GM18508 (cell line): ENCODE measurements at regions not wholly inside any gene's neighbourhood (a gene's known extent, or its start where the extent isn't known, plus 50 kb on each side); places are given as distances from the start of the nearest gene placed in this dataset.
"Not testable (repeated sequence)": the region's sequence is repeated elsewhere in the genome, so short reads cannot be mapped to it uniquely, and the experiment has no call there.

Source experiments
- ATAC-seq: cut with Tn5 transposase; IDR thresholded peaks from one replicate; pipeline ENCODE4 v1.9.1; 2021; ENCODE audit warnings: moderate number of reproducible peaks; ENCODE audit not compliant: insufficient read depth, unreplicated experiment

- no peak for ATAC-seq
Measured at GRCh38 chr5:75951716-75952115, 131.5 kb upstream of the SV2C start.

GRCh38 chr5:75951158-75951557 lies 132.0 kb upstream of the SV2C start:
- ATAC-seq: no peak

DNA sequence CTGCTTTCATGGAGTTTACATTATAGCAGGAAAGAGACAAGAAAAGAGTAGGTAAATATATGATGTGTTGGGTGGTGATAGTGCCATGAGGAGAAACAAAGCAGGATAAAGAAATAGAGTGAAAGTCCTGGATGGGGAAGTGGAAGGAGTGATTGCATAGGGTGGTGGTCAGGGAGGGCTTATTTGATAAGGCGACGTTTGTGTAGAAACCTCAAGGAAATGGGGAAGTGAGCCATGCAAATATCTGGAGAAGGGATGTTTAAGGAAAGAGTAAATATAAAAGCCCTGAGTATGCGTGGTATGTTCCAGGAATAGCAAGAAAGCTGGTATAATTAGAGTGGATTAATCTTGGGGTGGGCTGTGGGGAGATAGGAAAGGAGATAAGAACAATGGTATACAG lies 134.7 kb upstream of the SV2C start:
- ATAC-seq: no peak

- no peak for ATAC-seq
Measured at GRCh38 chr5:75940418-75940817, 142.8 kb upstream of the SV2C start.

GRCh38 chr5:75935572-75935971 lies 147.6 kb upstream of the SV2C start:
- no peak for ATAC-seq

DNA sequence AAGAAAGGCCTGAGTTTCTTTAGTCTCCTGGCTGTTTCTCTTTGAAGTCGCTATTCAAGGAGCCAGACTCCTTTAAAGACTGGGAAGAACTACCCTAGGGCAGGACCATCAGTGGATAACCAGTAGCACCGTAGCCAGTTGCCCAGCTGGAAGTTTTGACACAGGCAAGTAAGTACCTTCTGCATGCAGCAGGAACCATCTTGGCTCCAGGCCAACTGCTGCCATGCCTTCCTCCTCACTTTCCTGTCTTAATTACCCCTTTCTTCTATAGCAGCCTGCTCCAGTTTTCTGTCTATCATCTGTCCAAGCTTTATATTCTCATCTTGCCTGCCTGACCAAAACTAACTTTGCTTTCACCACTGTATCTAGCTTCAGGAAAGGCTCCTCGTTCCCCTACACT lies 149.7 kb upstream of the SV2C start:
- no peak for ATAC-seq

- no peak for ATAC-seq
Measured at GRCh38 chr5:75931175-75931574, 152.0 kb upstream of the SV2C start.

DNA sequence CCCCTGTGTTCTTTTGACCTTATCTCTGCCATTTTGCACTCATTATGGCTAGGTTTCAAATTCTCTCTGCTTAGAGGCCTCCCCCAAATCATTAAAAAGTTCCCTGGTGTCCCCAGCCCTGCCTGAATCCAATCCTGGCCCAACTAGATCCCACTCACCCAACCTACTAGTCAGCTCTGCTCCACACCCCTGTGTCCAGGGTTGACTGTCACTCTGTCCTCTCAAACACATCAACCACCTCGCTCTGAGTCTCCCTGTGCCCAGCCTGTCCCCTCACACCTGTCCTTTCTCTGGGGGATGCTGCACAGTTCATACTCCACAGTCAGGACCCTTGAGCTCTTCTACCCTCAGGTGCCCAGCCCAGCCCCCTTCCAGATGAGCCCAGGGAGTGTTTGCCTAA lies 154.2 kb upstream of the SV2C start:
- ATAC-seq: no peak

GRCh38 chr5:75922480-75922879 lies 160.7 kb upstream of the SV2C start:
- no peak for ATAC-seq

- no peak for ATAC-seq
Measured at GRCh38 chr5:75921011-75921410, 162.2 kb upstream of the SV2C start.

DNA sequence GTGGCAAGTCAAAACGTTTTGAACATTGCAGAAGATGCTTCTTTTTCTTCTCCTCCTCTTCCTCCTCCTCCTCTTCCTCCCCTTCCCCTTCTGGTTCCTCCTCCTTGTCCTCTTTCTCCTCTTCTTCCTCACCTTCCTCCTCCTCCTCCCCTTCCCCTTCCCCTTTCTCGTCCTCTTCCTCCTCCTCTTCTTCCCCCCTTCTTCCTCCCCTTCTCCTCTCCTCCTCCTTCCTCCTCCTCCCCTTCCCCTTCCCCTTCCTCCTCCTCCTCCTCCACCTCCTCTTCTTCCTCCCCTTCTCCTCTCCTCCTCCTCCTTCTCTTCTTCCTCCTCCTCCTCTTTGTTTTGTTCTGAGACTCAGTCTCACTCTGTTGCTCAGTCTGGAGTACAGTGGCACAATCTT lies 167.0 kb upstream of the SV2C start:
- no peak for ATAC-seq

- no peak for ATAC-seq
Measured at GRCh38 chr5:75909223-75909622, 174.0 kb upstream of the SV2C start.

DNA sequence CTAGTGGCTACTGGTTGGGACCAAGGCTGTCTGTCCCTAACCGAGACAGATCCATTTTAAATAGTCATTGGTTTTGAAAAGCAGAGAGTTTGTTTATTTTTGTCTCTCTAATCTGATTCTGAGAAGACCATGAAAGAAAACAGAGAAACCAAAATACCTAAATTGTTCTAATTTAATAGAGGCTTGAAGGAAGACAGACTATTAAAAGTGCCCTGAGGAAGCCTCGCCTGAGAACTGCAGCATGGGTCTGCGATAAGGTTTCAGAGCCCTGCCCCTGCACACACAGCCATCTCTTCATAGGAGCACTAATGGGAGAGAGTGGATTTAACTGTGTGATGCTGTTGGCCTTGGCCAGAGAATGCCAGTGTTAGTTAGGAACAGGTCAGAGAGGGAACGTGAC lies 175.5 kb upstream of the SV2C start:
- no peak for ATAC-seq

GRCh38 chr5:75894482-75894881 lies 177.2 kb upstream of the POC5 start:
- no peak for ATAC-seq

DNA sequence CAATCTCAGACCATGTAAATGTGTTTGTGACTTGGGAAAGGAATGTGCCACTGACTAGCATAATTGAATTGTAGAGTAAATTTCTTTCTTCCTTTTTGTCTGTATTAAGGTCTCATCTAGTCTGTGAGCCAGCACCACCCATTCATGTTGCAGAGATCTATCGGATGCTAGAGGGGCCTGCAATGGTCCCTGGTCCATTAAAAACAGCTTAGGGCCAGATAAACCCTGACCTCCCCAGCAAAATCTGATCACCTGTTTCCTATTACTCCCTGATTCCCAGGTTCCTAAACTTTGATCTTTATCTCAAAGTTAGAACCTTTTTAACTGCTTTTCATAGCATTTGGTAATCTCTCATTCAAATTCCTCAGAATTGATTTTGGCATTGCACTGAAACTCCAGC lies 174.5 kb upstream of the POC5 start:
- no peak for ATAC-seq

- no peak for ATAC-seq
Measured at GRCh38 chr5:75891020-75891419, 173.8 kb upstream of the POC5 start.

GRCh38 chr5:75890546-75890945 lies 173.3 kb upstream of the POC5 start:
- no peak for ATAC-seq

- ATAC-seq: no peak
Measured at GRCh38 chr5:75886706-75887105, 169.5 kb upstream of the POC5 start.

DNA sequence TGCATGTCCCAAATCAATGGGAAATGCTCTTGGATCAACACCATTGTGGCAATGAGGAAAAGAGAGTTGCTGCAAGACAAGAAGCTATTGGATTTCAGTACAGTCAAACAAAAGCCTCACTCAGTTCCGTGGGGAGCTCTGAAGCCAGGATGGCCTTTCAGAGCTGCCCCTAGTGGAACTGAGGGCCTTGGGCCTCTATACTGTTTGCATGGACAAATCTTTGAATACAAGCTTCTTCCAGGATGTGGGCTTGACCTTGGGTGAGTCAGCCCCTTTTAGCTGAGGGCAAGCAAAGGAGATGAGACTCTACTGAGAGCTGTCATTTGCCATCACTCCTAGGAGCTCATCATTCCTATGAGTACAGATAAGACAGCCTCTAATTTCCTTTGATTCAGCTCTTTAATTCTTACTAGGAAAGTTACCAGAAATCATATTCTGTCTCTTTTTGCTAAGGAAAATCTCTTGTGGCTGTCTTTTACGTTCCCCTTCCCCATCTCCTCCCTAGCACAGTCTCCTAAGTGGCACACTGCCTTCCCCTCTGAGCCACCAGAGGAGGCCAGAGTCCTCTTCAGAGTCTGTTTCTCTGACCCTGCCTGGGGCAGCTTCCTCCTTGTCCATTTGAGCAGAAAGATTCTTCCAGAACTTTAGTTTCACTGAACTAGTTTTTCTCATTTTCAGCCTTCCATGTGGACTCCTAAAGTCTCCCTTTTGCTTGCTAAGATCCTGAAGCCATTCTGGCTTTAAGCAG lies 168.8 kb upstream of the POC5 start:
- no peak for ATAC-seq

DNA sequence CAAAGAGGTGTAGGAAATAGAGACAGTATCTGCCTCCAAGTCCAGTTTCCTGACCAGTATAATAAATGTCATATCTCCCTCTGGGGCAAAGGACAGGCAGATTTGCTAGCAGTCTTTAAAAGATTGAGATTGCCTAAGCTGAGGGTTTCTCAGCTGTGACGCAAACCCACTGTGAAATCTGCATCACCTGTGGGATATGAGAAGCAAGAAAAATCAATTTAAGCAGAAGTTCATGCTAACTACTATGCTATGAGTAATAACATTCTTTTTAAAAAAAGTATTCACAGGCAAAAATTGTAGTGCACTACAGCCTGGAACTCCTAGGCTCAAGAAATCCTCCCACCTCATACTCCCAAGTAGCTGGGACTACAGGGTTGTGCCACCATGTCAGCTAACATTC lies 168.1 kb upstream of the POC5 start:
- ATAC-seq: no peak

DNA sequence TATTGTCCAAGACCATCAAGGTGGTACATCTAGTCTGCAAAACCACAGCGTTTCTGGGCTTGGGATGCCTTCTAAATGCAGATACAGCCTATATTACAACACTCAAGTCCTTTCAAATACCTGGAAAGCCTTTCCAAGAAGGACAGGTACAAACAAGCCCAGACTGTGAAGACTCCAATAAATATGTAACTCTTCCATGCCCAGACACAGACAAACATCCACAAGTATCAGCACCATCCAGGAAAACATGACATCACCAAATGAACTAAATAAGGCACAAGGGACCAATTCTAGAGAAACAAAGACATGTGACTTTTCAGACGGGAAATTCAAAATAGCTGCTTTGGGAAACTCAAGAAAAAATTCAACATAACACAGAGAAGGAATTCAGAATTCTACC lies 152.7 kb upstream of the POC5 start:
- no peak for ATAC-seq

- no peak for ATAC-seq
Measured at GRCh38 chr5:75862872-75863271, 145.6 kb upstream of the POC5 start.

GRCh38 chr5:75859621-75860020 lies 142.4 kb upstream of the POC5 start:
- ATAC-seq: not testable (repeated sequence)
